ENCODE measurements at regions not wholly inside any gene's neighbourhood (a gene's known extent, or its start where the extent isn't known, plus 50 kb on each side); places are given as distances from the start of the nearest gene placed in this dataset.

DNA sequence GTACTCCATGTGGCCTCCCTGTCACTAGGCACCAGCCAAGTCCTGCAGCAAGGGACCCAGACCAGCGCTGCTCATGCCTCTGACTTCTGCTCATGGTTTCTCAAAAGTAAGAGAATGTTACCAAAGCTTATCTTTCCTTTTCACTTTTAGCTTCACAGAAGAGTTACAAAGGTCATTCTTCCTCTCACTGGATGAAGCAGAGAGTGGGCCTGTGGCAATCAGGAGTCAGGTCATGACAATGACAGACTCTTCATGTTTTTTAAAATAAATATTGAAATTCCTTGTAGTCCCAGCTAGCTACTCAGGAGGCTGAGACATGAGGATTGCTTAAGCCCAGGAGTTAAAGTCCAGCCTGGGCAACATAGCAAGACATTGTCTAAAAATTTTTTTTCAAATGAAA is 126.1 kb downstream of the OSR1 start:
- DNase-seq: no peak

- no peak for DNase-seq
These were observed 126.8 kb downstream of the OSR1 start for GRCh38 chr2:19231625-19232024.

DNA sequence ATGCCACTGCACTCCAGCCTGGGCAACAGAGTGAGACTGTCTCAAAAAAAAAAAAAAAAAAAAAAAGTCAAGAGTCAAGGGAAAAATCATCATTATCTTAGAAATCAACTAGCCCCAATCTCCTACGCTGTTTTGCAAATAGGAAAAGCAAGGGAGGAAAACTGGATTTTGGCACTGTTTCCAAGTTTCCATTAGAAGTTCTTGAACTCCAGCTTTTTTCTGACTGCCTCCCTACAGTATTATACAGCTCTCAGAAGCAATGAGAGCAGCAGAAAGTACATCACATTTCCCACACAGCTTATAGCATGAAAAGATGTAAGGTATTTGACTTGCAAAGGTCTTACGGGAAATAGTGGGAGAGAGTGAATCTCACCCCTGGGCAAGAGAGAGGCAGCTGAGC is 127.8 kb downstream of the OSR1 start:
- no peak for DNase-seq

GRCh38 chr2:19228715-19229114 is 129.7 kb downstream of the OSR1 start:
- peak; percentile 86 for DNase-seq

- no peak for DNase-seq
These were observed 130.2 kb downstream of the OSR1 start for GRCh38 chr2:19228181-19228593.

DNA sequence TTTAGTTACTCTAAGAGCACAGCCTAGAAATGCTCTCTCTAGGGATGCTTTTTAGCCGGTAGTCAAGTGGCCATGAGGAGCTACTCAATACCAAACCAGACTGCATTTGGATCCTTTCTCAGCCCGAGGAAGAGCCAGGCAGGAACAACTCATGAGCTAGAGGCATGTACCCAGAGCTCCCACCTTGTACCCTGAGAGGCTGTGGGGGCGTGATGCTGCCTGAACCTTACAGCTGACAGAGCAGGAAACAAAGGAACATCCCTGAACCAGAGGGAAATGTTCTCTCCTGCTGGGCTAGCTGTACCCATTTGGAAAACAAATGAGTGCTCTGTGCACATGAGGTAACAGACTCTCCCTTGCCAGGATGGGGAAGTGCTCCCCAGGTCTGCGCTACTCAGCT is 131.6 kb downstream of the OSR1 start:
- no peak for DNase-seq

GRCh38 chr2:19226386-19226785 is 132.0 kb downstream of the OSR1 start:
- no peak for DNase-seq

DNA sequence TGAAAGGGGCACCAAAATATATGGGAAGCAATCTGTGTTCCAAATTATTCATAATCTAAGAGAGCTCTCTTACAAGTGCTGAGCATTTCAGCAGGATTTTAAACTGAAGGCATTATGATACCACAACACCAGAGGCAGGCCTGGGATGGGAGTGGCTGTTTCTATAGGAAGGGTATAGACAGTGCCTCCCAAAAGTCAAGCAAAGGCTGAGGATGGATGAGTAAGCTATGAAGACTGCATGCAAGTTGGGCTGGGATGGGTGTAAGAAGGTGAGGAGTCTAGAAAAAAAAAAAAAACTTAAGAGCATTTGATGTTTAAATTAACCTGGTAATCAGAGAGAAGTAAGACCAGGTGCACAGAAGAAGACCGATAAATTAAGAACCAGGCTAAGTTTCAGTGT is 132.5 kb downstream of the OSR1 start:
- no peak for DNase-seq

GRCh38 chr2:19225126-19225525 is 133.3 kb downstream of the OSR1 start:
- no peak for DNase-seq

DNA sequence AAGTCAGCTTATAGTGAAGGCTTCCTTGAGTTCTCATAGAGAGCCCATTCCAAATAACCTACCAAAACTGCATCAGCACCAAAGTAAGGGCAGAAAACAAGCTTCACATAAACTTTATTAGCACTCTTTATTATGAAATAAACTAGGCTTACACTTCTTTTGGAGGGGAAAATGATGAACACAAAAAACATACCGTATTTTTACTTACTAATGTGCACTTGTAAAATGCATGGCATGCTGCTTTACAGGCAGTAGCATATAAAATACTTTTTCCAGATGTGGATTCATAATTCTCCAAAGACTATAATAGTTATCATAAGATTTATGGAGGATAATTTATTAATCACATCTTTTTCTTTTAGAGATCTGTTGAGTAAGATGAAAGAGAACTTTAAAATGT is 133.9 kb downstream of the OSR1 start:
- DNase-seq: no peak

GRCh38 chr2:19224011-19224410 is 134.4 kb downstream of the OSR1 start:
- peak; percentile 19 for DNase-seq

GRCh38 chr2:19219060-19219459 is 139.4 kb downstream of the OSR1 start:
- DNase-seq: no peak

GRCh38 chr2:19218166-19218565 is 140.3 kb downstream of the OSR1 start:
- DNase-seq: no peak

GRCh38 chr2:19216676-19217602 is 141.5 kb downstream of the OSR1 start:
- DNase-seq: no peak

GRCh38 chr2:19216238-19216637 is 142.2 kb downstream of the OSR1 start:
- DNase-seq: no peak

- no peak for DNase-seq
These were observed 143.6 kb downstream of the OSR1 start for GRCh38 chr2:19214682-19215391.

- no peak for DNase-seq
These were observed 148.7 kb downstream of the OSR1 start for GRCh38 chr2:19209575-19210341.

DNA sequence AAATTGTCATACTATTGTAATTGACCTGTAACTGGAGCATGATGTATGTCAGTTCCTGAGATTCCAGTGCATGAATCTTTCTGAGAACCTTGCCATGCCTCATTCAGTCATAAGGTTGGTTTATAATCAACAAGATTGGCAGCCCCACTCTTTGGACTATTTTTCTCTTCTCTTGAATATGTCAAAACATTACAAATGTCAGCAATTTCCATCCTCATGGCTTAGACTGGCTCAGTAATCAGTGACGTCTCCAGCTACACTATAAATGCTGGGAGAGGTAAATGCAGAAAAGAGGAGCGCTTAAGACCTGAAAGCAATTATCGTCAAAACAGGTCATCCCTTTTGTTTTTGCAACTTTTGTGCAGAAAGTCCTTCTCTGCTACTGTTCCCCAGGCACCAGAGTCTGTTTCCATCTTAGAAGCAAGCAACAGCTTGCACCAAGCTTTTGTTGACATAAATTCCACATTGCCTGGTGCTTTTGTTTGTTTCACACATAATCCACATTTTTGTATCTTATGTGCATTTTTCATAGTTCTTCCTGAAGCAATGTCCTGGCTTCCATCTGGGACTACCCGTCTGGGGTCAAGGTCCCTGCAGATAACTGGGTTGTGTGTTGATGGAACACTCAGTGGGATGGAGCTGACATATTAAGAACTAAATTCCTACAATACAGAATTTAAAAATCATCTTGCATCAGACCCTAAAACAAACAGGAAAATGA is 149.8 kb downstream of the OSR1 start:
- DNase-seq: no peak

DNA sequence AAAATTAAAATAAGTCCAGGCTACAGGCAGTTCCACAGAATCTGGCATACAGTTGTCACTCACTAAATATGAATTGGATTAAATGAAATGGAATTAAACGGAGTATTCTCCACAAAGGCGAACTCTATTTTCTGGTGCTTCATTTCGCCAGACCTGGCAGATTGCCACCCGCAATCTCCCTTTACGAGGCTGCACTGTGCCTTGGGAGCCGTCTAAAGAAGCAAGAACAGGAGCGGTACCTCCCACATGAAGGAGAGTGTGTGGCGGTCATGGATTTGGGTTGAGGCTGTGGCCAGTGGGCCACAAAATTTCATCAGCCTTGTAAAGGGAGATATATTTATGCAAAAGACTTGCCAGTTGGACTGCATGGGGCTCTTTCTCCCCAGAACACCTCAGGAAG is 151.0 kb downstream of the OSR1 start:
- DNase-seq: no peak

DNA sequence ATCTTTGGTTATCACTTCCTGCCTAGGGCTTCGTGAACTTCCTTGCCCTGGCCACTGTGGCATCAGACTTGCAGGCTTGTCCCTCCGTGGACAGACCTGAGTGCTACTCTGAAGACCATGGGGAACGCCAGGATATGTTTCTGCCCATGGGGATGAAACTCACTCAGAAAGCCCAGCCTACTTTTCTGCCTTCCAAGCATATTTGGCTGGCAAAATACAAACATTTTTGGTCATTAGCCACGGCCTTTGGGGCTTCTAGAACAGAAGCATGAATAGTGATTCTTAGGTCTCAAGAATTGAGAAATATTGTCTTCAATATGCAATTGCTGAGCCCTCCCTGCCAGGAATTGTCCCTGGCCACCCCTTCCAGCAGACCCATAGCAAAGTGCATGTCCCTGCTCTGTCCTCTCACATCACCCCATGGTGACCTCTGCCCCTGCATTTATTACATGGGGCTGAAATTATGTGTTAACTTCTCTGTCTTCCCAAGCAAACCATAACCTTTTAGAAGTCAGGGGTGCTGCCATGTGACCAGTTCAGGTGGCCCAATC is 152.4 kb downstream of the OSR1 start:
- DNase-seq: no peak

- no peak for DNase-seq
These were observed 154.6 kb downstream of the OSR1 start for GRCh38 chr2:19203866-19204265.

- DNase-seq: no peak
These were observed 156.4 kb downstream of the OSR1 start for GRCh38 chr2:19201911-19202462.
